Transverse colon (tissue), 4 donors: ENCODE measurements at regions not wholly inside any gene's neighbourhood (a gene's known extent, or its start where the extent isn't known, plus 50 kb on each side); places are given as distances from the start of the nearest gene placed in this dataset.

ENCODE experiments used
- EP300 ChIP-seq: sonication (generic); formaldehyde crosslinking; IDR thresholded peaks from one replicate; pipeline ENCODE4 v1.6.1; 2017; ENCODE audit warnings: antibody characterized with exemption, low read depth
- POLR2A ChIP-seq: fragments of 450-650 bp; IDR thresholded peaks from one replicate; pipeline ENCODE4 v1.6.1; 2016; ENCODE audit warnings: antibody characterized with exemption, mild to moderate bottlenecking, moderate library complexity
- POLR2AphosphoS5 ChIP-seq, 3 donors: sonication (generic); formaldehyde crosslinking; IDR thresholded peaks; one replicate each; pipeline ENCODE4 v1.6.1; 2016; ENCODE audit warnings: antibody characterized with exemption in 3 of 3
- TF ChIP-seq, protein P1 (sequence below), 5 experiments: fragments of 200-600 bp in 3 of 5; fragments of 450-650 bp in 2 of 5; sonication (generic) in 3 of 5; IDR thresholded peaks; 1 replicate in 2 of 5; 2 replicates in 3 of 5; pipeline ENCODE4 v1.5.1; 2016 to 2017; ENCODE audit warnings: antibody characterized with exemption in 5 of 5, inconsistent platforms in 3 of 5, mild to moderate bottlenecking in 2 of 5, moderate library complexity in 1 of 5

DNA sequence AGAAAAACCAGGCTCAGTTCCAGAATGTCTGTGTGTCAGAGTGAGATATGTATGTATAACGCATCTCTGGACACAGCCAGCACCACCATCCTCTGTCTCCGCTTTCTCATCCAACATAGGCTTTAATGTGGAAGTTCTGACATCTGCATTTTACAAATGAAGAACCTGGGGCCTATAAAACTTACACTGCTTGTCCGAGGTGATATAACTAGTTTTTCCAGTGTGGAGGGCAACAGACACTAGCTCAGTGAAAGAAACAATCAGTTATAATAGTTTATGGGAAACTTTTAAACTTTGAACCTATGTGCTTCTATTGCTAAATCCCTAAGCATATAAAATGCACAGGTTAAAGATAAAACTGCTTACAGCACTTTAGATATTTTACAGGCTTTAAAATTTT lies 208.7 kb downstream of the CRPPA start:
- TF ChIP-seq, protein P1, sequence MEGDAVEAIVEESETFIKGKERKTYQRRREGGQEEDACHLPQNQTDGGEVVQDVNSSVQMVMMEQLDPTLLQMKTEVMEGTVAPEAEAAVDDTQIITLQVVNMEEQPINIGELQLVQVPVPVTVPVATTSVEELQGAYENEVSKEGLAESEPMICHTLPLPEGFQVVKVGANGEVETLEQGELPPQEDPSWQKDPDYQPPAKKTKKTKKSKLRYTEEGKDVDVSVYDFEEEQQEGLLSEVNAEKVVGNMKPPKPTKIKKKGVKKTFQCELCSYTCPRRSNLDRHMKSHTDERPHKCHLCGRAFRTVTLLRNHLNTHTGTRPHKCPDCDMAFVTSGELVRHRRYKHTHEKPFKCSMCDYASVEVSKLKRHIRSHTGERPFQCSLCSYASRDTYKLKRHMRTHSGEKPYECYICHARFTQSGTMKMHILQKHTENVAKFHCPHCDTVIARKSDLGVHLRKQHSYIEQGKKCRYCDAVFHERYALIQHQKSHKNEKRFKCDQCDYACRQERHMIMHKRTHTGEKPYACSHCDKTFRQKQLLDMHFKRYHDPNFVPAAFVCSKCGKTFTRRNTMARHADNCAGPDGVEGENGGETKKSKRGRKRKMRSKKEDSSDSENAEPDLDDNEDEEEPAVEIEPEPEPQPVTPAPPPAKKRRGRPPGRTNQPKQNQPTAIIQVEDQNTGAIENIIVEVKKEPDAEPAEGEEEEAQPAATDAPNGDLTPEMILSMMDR (IDR thresholded peaks at IDR 0.05), result no peak
- TF ChIP-seq POLR2A, result no peak
- no peak for TF ChIP-seq EP300
- peak in 1 of 3 donors; percentile 30 for TF ChIP-seq POLR2AphosphoS5 (IDR thresholded peaks at IDR 0.05)
